ENCODE measurements at regions not wholly inside any gene's neighbourhood (a gene's known extent, or its start where the extent isn't known, plus 50 kb on each side); places are given as distances from the start of the nearest gene placed in this dataset.

DNA sequence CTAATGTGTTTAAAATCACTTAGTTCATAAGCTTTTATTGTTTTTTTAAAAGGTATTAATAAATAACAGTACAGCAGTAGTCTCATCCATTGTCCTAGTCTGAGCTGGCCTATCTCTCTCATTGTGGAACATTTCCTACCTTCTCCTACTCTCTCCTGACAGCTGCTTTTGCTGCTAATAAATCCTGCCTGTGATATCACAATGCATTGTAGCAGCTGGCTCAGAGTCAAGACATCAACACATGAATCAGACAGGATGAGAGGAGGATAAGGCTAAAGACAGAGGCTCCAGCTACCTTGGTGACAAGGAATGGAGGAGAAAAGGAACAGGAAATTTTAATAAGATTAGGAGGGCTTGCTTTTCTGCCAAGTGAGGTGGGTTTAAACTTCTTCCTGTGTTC lies 626.1 kb downstream of the HS3ST4 start:
- DNase-seq (ENCODE audit: insufficient read length, low spot score): no peak
- TF ChIP-seq, protein P1, sequence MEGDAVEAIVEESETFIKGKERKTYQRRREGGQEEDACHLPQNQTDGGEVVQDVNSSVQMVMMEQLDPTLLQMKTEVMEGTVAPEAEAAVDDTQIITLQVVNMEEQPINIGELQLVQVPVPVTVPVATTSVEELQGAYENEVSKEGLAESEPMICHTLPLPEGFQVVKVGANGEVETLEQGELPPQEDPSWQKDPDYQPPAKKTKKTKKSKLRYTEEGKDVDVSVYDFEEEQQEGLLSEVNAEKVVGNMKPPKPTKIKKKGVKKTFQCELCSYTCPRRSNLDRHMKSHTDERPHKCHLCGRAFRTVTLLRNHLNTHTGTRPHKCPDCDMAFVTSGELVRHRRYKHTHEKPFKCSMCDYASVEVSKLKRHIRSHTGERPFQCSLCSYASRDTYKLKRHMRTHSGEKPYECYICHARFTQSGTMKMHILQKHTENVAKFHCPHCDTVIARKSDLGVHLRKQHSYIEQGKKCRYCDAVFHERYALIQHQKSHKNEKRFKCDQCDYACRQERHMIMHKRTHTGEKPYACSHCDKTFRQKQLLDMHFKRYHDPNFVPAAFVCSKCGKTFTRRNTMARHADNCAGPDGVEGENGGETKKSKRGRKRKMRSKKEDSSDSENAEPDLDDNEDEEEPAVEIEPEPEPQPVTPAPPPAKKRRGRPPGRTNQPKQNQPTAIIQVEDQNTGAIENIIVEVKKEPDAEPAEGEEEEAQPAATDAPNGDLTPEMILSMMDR (IDR thresholded peaks at IDR 0.05; ENCODE audit: insufficient read depth, missing control alignments): no peak
- FAIRE-seq: no peak

DNA sequence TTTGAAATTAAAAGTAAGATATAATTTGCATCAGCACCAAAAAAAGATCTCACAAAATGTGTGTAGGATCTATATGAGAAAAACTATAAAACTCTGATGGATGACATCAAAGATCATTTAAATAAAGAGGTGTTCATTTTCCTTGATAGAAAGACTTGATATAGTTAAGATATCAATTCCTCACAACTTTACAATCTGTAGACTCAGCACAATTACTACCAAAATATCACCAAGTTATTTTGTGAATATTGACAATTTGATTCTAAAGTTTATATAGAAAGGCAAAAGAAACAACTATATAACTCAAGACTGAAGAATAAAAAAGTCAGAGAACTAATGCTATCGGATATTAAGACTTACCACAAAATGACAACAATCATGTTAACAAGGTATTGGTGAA lies 638.9 kb downstream of the HS3ST4 start:
- TF ChIP-seq, protein P1 (IDR thresholded peaks at IDR 0.05; ENCODE audit: insufficient read depth, missing control alignments): no peak
- no peak for DNase-seq (ENCODE audit: insufficient read length, low spot score)
- FAIRE-seq: no peak

DNA sequence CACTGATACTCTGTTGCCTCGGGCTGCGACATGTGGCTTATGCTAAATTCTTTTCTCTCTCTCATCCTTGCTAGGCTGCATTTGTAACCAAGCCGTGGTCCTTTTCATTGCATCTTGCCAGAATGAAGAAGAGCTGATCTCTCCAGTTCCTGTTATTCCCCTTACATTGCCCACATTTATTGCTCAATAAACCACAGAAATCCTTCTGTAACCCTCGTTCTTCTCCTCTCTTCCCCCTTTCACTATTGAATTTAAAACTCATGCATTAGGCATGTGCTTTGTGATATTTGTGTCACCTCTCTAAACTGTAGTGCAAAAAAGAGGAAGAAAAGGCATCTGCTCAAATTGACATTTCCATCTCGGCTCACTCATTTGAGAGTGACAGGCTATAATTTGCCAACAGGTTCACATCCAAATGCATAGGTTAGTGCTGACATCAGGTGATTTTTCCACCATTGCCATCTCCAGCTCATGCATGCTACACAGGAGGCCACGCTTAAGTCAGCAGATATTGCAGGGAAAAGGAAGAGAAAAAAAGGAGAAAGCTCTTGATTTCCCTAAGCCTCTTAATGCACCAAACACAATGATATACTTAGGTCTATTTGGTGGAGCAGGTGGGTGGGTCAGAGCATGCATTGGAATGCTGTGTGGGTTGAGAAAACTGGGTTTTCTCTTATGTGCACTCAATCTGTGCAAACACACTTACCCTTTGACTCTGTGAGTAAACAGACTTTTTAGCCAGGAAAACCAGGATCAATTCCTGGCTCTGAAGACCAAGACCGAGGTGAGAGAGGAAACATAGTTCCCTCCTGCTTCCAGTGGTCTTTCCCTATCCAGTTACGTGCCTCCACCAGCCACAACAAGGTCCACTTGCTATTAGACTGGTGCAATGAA lies 642.7 kb downstream of the HS3ST4 start:
- no peak for FAIRE-seq
- no peak for DNase-seq (ENCODE audit: insufficient read length, low spot score)
- TF ChIP-seq, protein P1 (IDR thresholded peaks at IDR 0.05; ENCODE audit: insufficient read depth, missing control alignments): no peak

DNA sequence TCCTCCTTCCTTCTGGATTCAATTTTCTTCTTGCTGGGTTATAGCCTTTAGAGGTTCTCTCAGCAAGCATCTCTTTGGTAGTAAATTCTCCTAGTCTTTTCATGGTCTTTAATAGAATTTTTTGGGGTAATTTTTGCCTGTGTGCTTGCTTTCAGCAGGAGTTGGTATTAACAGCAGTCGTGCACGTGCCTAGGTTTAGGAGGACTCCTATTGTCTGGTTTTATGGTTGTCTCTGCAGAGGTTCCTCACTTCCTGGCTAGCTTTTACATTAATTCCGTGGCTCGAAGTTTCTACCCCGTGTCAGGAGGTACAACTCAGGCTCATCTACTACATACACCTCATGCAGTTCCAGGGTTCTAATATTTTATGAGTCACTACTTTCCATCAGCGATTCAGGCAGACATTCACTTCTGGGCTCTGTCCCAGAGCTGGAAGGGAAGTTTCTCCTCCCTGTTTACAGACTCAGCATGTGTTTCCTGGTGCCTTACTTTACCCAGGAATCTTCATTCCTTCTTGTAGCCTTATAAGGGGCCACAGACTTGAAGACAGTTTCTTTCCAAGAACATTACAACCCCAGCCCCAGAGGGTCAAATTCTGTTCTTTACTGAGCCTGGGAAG lies 643.6 kb downstream of the HS3ST4 start:
- no peak for DNase-seq (ENCODE audit: insufficient read length, low spot score)
- TF ChIP-seq, protein P1 (IDR thresholded peaks at IDR 0.05; ENCODE audit: insufficient read depth, missing control alignments): no peak
- FAIRE-seq: no peak

DNA sequence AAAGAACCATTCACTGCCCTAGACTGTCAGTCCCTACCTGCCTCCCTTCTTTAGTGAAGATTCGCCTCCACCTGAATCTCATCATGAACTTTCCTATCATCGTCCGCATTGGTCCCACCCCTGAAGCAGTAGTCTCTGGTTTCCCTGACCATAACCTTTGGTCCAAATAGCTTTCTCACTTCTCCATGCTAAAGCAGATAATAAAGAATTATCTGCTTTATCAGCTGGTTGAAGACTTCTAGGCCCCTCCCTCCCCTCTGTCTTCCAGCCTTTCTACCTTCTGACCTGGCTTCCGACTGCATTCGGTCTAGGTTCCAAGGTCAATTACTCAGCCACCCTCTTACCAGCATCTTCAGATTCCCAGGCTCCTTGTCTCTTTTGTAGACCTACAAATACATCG lies 650.9 kb downstream of the HS3ST4 start:
- TF ChIP-seq, protein P1 (IDR thresholded peaks at IDR 0.05; ENCODE audit: insufficient read depth, missing control alignments): no peak
- FAIRE-seq: no peak
- DNase-seq (ENCODE audit: insufficient read length, low spot score): no peak

DNA sequence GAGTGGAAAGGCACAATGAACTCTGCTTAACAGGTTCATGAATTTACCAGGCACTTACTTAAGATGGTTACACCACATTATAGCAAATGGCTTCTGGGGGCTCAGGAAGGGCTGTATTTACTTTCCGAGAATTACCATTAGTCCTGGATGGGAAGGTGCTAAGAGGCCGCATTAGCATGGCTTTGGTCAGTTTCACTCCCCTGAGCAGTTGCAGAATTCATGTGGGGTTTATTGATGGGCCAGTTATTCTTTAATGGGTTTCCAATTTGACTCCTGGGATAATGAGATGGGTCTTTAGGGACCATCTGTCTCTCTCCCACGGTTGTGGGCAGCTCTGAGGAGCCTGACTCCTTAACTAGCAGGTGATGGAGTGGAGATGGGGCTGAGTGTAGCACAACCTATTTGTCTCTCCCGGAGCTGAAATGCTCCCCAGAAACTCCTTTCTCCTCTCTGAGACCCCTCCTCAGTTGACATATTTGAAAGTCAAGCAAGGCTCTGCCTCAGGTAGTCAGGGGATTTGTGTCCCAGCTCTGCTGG lies 652.5 kb downstream of the HS3ST4 start:
- TF ChIP-seq, protein P1 (IDR thresholded peaks at IDR 0.05; ENCODE audit: insufficient read depth, missing control alignments): no peak
- FAIRE-seq (no peak), DNase-seq (ENCODE audit: insufficient read length, low spot score) (no peak)

Measured in D721Med (cell line).